GM19468 (cell line): ENCODE measurements at regions not wholly inside any gene's neighbourhood (a gene's known extent, or its start where the extent isn't known, plus 50 kb on each side); places are given as distances from the start of the nearest gene placed in this dataset.

ENCODE experiments used
- ATAC-seq: cut with Tn5 transposase; IDR thresholded peaks from one replicate; pipeline ENCODE4 v1.9.1; 2021; ENCODE audit warnings: mild to moderate bottlenecking, moderate library complexity, moderate number of reproducible peaks; ENCODE audit not compliant: unreplicated experiment; ENCODE audit errors: extremely low read depth

DNA sequence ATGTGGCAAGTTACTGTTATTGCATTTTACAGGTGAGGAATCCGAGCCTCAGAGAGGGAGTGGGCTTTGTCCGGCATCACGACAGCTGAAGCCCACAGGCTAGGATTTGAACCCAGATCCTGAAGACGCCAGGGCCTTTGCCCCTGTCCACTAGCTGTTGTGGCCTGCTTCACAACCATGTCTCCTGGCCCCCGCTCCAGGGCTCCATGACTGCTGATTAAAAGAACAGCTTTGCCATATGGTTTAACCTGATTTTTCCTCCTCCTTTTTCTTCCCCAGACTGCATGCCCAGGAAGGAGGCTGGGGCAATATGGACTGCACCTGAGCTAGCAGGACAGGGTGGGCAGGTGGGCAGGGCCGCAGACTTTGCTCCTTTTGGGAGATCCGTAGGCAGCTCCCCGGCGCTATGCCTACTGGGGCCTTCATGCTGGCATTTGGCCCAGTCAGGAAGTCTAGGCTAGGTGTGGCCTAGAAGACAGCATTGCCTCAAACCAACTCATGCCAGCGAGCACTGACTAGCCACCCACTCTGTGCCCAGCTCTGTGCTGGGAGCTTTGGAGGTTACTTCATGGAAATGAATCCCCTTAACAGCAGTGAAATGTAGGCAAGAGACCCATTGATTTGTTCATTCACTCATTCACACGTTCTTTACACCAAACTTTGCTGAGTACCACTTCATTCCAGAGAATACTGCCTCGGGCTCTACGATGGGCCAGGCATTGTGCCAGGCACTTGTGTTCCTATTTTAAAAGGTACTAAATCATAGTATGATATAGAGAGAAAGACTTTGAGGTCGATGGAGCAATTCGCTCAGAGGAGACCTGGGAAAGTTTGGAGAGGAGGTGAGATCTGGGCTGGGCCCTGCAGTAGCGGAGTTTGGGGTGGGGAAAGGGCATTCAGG is 94.3 kb upstream of the CPEB4 start:
- no peak for ATAC-seq

DNA sequence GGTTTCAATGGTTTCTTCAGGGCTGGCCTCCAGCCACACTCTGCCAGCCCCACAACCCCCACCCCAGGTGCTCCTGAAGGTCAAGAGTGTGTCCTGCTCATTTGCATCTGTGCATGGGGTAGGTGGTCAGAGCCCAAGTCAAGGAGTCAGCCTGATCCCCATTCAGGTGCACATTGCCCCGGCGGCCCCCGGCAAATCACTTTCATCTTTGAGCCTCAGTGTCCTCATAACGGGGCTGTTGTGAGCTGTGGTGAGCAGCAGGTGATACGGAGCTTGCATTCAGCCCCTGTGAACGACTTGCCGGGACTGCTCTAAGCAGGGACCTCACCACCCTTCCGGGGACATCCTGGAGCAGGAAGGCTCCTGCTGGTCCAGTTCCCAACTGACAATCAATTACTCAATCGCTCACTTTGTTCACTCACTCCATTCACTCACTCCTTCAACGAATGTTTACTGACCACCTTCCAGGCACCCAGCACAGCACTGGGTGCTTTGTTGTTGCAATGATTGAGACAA is 93.2 kb upstream of the CPEB4 start:
- no peak for ATAC-seq

DNA sequence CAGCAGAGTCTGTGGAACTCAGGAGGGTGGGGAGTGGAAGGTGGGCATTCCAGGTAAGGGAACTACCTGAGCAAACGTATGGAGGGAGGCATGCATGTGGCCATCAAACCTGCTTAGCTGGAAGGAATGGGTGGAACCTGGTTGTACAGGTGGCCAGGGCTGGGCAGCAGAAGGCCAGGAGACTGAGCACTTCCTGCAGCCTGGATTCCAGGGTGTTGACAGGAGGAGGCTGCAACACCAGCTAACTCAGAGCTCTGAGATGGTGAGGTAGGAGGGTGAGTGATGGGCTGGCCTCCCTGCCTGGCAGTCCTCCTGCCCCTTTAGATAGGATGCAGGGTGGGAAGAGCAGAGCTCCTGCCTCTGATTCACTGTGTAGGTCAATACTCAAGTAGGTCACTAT is 92.5 kb upstream of the CPEB4 start:
- no peak for ATAC-seq

GRCh38 chr5:173796721-173797495 is 91.2 kb upstream of the CPEB4 start:
- ATAC-seq = no peak

GRCh38 chr5:173798127-173798810 is 89.9 kb upstream of the CPEB4 start:
- no peak for ATAC-seq

GRCh38 chr5:173800340-173800739 is 87.8 kb upstream of the CPEB4 start:
- no peak for ATAC-seq

DNA sequence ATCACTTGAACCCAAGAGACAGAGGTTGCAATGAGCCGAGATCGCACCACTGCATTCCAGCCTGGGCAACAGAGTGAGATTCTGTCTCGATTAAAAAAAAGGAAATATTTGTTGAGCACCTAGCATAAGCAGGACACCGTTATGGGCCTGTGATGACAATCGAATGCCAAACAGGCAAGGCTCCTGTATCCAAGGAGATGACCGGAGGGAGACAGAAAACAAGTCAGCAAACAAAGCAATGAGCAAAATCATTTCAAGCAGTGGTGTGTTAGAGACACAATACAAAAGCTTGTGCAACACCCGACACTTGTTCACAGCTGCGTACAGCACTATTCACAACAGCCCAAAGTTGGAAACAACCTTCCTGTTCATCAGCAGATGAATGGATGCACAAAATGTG is 87.1 kb upstream of the CPEB4 start:
- no peak for ATAC-seq

GRCh38 chr5:173802670-173803165 is 85.4 kb upstream of the CPEB4 start:
- no peak for ATAC-seq

DNA sequence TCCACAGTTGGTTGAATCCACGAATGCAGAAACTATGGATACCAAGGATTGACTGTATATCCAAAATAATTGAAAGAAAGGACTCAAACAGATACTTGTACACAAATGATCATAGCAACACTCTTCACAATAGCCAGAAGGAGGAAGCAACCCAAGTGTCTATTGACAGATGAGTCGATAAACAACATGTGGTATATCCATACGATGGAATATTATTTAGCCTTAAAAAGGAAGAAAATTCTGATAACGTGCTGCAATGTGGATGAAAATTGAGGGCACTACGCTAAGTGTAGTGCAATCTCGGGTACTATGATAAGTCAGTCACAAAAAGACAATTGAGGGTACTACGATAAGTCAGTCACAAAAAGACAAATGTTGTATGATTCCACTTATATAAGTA is 83.6 kb upstream of the CPEB4 start:
- no peak for ATAC-seq

DNA sequence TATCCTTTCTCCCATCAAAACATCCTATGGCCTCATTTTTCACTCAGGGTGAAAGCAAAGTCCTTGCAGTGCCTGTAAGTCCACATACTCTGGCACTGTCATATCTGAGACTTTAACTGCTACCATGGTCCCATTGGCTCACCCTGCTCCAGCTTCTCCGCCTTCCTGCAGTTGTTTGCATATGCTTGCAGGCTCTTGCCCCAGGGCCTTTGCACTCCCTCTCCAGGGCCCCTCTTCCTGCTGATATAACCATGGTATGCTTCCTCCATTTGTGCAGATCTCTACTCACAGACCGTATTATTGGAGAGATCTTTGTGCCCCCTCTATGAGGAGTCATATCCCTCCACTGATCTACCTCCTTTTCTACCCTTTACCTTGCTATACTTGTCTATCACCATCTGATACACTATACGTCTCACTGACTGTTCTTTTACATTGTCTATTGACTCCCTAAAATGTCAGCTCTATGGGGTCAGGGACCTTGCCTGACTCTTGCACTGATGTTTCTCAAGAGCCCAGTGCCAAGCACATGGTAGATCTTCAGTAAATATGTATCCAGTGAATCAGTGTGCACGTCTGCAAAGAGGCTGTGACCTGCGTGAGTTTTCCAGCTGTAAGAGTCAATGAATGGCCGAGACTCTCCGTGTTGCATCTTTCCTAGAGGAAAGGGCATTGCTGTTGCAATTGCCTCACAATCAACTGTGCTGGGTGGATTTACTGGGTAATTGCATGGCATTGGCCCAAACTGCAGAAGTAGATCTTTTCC is 81.7 kb upstream of the CPEB4 start:
- no peak for ATAC-seq

- ATAC-seq = no peak
These were observed 80.9 kb upstream of the CPEB4 start for GRCh38 chr5:173807181-173807655.

DNA sequence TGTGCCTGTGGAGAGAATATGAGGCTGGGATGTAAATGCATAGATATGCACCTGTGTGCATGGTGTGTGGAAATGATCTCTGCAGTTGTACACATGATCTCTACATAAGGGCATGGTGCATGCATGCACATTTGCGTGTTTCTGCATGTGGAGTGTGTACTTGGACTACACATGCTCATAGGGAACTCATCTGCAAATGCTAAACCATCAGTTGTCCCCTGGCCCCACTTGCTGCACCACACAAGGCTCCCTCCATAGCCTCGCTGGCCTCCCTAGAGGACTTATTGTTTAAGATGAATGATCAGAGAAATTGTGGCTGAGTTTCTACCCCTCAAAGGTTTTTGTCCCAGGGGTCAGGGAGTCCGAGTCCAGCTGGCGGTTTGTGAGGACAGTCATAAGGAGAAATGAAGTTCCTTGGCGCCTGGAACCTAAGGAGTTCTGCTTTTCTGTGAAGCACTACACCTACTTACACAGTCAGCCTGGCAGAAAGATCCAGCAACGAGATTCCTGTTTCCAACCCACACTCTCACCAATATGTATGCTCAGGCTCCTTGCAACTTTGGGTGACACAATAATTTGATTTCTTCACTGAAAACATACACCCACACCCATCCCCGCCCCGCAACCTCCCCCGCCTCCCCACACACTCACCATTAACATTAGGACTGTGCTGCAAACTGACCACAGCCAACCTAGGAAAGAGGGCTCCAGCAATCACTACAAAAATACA is 79.9 kb upstream of the CPEB4 start:
- ATAC-seq = no peak

DNA sequence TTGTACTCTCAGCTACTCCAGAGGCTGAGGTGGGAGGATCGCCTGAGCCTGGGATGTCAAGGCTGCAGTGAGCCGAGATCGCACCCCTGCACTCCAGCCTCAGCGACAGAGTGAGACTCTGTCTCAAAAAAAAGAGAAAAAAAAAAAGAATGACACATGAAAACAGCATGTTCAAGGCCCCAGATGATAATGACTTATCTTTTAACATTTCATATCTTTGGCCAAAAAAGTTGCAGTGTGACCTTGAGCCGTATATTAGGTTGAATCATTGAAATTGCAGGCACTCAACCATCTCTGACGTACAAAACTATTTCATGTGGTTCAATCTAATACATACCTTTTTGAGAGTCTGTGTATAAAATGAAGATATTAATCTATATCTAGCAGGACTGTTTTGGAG is 79.1 kb upstream of the CPEB4 start:
- no peak for ATAC-seq

DNA sequence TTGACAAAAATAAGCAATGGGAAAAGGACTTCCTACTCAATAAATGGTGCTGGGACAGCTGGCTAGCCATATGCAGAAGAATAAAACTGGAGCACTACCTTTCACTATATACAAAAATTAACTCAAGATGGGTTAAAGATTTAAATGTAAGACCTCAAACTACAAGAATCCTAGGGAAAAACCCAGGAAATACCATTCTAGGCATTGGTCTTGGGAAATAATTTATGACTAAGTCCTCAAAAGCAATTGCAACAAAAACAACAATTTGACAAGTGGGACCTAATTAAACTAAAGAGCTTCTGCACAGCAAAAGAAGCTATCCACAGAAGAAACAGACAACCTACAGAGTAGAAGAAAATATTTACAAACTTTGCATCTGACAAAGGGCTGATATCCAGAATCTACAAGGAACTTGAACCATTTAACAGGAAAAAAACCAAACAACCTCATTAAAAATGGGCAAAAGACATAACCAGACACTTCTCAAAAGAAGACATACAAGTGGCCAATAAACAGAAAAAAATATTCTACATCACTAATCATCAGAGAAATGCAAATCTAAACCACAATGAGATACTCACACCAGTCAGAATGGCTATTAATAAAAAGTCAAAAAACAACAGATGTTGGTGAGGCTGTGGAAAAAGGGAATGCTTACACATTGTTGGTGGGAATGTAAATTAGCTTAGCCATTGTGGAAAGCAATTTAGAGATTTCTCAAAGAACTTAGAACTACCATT is 75.2 kb upstream of the CPEB4 start:
- no peak for ATAC-seq

GRCh38 chr5:173814053-173814452 is 74.1 kb upstream of the CPEB4 start:
- no peak for ATAC-seq

DNA sequence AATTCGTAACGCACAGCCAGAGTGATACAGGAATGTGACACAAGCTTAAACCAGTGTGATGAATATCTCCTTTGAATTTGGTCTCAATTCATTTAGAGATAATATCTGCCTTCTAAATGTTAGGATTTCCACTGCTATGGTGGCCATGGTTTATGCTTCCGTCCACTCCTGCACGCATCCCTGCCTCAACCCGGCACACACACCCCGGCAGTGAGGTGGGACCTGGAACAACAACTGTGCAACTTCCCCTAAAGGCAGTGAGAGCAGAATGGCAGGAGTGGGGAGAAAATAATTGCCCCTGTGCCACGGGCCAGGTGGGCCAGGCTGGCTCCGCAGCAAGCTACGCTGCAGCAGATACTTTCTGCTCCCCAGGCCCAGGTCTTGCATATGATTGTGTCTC is 72.6 kb upstream of the CPEB4 start:
- ATAC-seq = no peak

GRCh38 chr5:173816728-173817127 is 71.4 kb upstream of the CPEB4 start:
- ATAC-seq = no peak

GRCh38 chr5:173817561-173817960 is 70.6 kb upstream of the CPEB4 start:
- no peak for ATAC-seq
